Tibial artery (tissue), 4 donors: ENCODE measurements at regions not wholly inside any gene's neighbourhood (a gene's known extent, or its start where the extent isn't known, plus 50 kb on each side); places are given as distances from the start of the nearest gene placed in this dataset.
"Not testable (repeated sequence)": the region's sequence is repeated elsewhere in the genome, so short reads cannot be mapped to it uniquely, and the experiment has no call there.

ENCODE experiments used
- DNase-seq, 2 donors: peaks; one replicate each; pipeline ENCODE4 v3.0.0-alpha.2; 2019
- H3K27ac ChIP-seq, 2 donors: fragments of 200-600 bp; sonication (generic) in 1 of 2; 1 replicate in 1 of 2; 2 replicates in 1 of 2; pipeline ENCODE4 v1.5.1; 2018 to 2019; ENCODE audit warnings: mild to moderate bottlenecking in 1 of 2
- H3K27me3 ChIP-seq, 2 donors: fragments of 200-600 bp; sonication (generic) in 1 of 2; one replicate each; pipeline versions ENCODE4 v1.5.1 to v1.6.0; 2016 to 2019
- H3K36me3 ChIP-seq, 3 donors: fragments of 200-600 bp; sonication (generic) in 2 of 3; one replicate each; pipeline ENCODE4 v1.5.1; 2016 to 2019; ENCODE audit warnings: mild to moderate bottlenecking in 2 of 3
- H3K4me1 ChIP-seq, 4 donors: fragments of 200-600 bp; sonication (generic) in 2 of 4; 1 replicate in 3 of 4; 2 replicates in 1 of 4; pipeline ENCODE4 v1.5.1; 2016 to 2019
- H3K4me3 ChIP-seq, 2 donors: fragments of 200-600 bp; sonication (generic) in 1 of 2; 1 replicate in 1 of 2; 2 replicates in 1 of 2; pipeline ENCODE4 v1.5.1; 2018 to 2019; ENCODE audit warnings: mild to moderate bottlenecking in 2 of 2
- H3K9me3 ChIP-seq, 3 donors: fragments of 200-600 bp; sonication (generic) in 1 of 3; one replicate each; pipeline ENCODE4 v1.5.1; 2016 to 2019
- intact Hi-C: fragments of 100-400 bp; cut with DNase I; formaldehyde crosslinking; loops from one replicate; pipeline ENCODE4 v1.15.0; 2023; ENCODE audit warnings: low total_unique reads
- TF ChIP-seq, protein P1 (sequence below), 2 experiments: fragments of 200-600 bp in 1 of 2; fragments of 450-650 bp in 1 of 2; IDR thresholded peaks; one replicate each; pipeline ENCODE4 v1.5.1; 2017 to 2019; ENCODE audit warnings: antibody characterized with exemption in 2 of 2, mild to moderate bottlenecking in 1 of 2, moderate library complexity in 1 of 2

DNA sequence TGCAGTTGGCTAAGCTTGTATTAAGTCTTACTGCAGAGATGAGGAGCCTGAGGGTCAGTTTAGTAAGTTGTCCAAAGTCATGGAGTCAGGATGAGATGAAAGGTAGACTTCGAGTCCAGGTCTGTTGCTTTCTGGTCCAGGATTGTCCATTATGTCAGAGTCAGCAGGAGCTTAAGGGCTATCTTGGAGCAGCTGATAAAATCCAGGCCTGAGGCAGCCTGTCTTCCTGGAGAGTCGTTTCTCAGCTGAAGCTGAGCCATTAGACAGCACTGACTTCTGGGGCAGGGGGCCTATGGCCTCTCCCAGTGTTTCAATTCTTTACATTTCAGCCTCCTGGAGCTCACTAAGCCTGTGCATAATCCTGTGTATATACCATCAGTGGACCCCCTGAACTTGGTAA is 219.5 kb upstream of the GAP43 start:
- peaks cover 0 to 31% (median 6%) of the 10 kb centered on the region in 4 donors for H3K4me1 ChIP-seq
- no peaks in the 10 kb centered on the region for H3K36me3 ChIP-seq
- no peak for DNase-seq
- no peak overlapping the region for H3K27ac ChIP-seq
- H3K27me3 ChIP-seq = no peaks in the 10 kb centered on the region
- intact Hi-C loops = no loop called here
- H3K4me3 ChIP-seq = no peak overlapping the region
- TF ChIP-seq, protein P1, sequence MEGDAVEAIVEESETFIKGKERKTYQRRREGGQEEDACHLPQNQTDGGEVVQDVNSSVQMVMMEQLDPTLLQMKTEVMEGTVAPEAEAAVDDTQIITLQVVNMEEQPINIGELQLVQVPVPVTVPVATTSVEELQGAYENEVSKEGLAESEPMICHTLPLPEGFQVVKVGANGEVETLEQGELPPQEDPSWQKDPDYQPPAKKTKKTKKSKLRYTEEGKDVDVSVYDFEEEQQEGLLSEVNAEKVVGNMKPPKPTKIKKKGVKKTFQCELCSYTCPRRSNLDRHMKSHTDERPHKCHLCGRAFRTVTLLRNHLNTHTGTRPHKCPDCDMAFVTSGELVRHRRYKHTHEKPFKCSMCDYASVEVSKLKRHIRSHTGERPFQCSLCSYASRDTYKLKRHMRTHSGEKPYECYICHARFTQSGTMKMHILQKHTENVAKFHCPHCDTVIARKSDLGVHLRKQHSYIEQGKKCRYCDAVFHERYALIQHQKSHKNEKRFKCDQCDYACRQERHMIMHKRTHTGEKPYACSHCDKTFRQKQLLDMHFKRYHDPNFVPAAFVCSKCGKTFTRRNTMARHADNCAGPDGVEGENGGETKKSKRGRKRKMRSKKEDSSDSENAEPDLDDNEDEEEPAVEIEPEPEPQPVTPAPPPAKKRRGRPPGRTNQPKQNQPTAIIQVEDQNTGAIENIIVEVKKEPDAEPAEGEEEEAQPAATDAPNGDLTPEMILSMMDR (IDR thresholded peaks at IDR 0.05) = no peak
- no peaks in the 10 kb centered on the region for H3K9me3 ChIP-seq

DNA sequence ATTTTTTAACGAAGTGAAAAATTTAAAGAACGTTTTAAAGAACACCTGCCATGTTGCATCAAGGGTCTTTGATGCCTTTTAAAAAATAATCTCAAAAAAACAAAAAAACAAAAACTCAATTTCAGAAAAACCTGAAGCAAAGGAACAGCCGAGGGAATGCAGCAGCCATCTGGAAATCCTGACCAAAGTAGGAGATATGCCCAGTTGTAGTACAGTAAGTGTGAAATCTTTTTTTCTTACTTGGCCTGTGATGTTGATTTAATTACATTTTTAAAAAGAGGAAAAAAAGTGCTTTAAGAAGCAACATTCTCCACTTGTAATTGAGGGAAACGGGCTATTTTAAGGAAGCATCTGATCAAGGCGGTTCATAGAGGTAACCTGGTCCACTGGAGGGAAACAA is 213.7 kb upstream of the GAP43 start:
- DNase-seq = no peak
- no peaks in the 10 kb centered on the region for H3K4me1 ChIP-seq
- TF ChIP-seq, protein P1 (IDR thresholded peaks at IDR 0.05) = no peak
- H3K36me3 ChIP-seq = no peaks in the 10 kb centered on the region
- no peak overlapping the region for H3K4me3 ChIP-seq
- H3K27me3 ChIP-seq = no peaks in the 10 kb centered on the region
- H3K27ac ChIP-seq = no peak overlapping the region
- H3K9me3 ChIP-seq = no peaks in the 10 kb centered on the region
- intact Hi-C loops = no loop called here

DNA sequence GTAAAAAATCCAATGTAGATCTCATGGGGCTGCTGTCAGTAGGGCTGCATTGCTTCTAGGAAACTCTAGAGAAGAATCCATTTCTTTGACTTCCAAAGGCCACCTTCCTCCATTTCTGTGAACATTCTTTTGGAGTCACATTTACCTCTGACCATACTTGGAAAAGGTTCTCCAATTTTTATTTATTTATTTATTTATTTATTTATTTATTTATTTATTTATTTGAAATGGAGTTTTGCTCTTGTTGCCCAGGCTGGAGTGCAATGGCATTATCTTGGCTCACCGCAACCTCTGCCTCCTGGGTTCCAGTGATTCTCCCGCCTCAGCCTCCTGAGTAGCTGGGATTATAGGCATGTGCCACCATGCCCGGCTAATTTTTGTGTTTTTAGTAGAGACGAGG is 208.7 kb upstream of the GAP43 start:
- H3K4me1 ChIP-seq, DNase-seq, H3K4me3 ChIP-seq, intact Hi-C loops, H3K27ac ChIP-seq, H3K36me3 ChIP-seq, H3K9me3 ChIP-seq, H3K27me3 ChIP-seq: not testable (repeated sequence)

DNA sequence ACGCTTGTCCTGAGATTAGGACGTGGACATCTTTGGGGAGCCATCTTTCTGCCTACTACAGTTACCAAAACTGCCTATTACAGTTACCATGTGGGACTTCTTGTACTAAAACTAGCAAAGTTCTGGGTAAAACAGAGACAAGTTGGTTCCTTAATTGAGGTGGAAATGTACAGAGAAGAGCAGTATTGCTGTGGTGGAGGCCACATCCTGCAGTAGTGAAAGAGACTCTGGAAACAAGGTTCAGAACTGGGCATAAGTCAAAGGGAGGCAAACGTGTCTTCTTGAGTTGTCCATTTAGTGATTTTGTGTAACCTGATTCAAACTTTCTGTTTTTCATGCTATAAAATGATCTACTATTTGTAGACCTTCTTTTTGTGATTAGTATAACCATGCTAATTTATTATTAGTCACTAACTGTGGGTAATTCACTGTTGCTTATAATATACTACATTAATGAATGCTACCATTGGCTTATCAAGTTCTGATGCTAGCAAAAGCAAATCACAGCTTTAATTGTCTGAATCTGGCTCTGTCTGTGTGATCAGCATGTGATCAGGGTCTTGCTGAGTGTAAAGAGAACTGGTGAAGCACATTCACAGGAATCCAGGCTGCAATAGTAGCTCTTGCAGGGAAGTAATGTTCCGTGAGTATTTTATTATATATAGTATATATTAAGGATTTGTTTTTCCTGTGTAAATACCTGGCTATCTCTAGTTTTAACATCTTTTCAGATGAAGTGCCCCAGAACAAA is 207.9 kb upstream of the GAP43 start:
- no peaks in the 10 kb centered on the region for H3K4me1 ChIP-seq
- no peak for DNase-seq
- no peaks in the 10 kb centered on the region for H3K36me3 ChIP-seq
- intact Hi-C loops = no loop called here
- no peaks in the 10 kb centered on the region for H3K9me3 ChIP-seq
- no peak overlapping the region for H3K4me3 ChIP-seq
- TF ChIP-seq, protein P1 (IDR thresholded peaks at IDR 0.05) = no peak
- H3K27ac ChIP-seq = no peak overlapping the region
- H3K27me3 ChIP-seq = no peaks in the 10 kb centered on the region

DNA sequence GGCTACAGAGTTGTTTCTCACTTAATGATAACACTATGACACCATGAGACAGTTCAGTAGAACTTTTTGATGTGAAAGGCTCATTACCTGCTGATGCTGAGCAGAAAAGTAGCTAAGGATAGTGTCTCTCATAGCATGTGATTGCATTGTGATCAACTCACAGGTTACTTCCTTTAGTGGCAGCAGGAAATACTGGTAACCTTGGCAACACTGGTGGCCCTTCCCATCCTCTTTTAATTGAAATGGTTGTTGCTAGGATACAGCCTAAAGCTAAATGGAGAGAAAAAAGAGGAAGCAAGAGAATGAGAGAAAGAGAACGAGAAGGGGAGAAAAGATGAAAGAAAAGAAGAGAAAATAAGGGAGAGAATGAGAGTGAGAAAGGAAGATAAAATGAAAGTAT is 204.7 kb upstream of the GAP43 start:
- H3K27me3 ChIP-seq = no peaks in the 10 kb centered on the region
- no peak overlapping the region for H3K27ac ChIP-seq
- H3K36me3 ChIP-seq = no peaks in the 10 kb centered on the region
- H3K4me1 ChIP-seq = no peaks in the 10 kb centered on the region
- DNase-seq = no peak
- TF ChIP-seq, protein P1 (IDR thresholded peaks at IDR 0.05) = no peak
- intact Hi-C loops = no loop called here
- no peaks in the 10 kb centered on the region for H3K9me3 ChIP-seq
- no peak overlapping the region for H3K4me3 ChIP-seq

DNA sequence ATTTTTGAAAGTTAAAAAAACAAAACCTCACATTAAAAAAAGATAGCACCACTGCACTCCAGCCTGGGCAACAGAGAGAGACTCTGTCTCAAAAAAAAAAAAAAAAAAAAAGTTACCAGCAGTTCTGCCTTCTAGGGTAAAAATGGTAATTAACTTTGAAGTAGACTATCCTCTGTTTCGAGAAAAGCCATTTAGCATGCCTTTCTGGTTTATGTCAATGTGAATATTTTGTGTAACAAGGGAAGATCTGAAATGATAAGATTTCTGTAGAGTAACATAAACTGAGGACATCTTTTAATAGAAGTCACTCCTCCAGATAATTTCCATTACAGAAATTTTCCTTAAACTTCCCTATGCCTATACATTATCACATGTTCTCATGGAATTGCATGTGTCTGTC is 203.2 kb upstream of the GAP43 start:
- intact Hi-C loops = no loop called here
- no peaks in the 10 kb centered on the region for H3K4me1 ChIP-seq
- no peak for DNase-seq
- no peaks in the 10 kb centered on the region for H3K9me3 ChIP-seq
- no peaks in the 10 kb centered on the region for H3K27me3 ChIP-seq
- no peaks in the 10 kb centered on the region for H3K36me3 ChIP-seq
- no peak overlapping the region for H3K4me3 ChIP-seq
- H3K27ac ChIP-seq = no peak overlapping the region
- TF ChIP-seq, protein P1 (IDR thresholded peaks at IDR 0.05) = no peak
